ENCODE measurements at regions not wholly inside any gene's neighbourhood (a gene's known extent, or its start where the extent isn't known, plus 50 kb on each side); places are given as distances from the start of the nearest gene placed in this dataset.
A peak's percentile ranks its signal among the peaks of the same experiment; 100 is the strongest.

GRCh38 chr11:104705490-104706190 is 192.6 kb downstream of the CASP12 start:
- Histone ChIP-seq H3K36me3 (ENCODE audit: control insufficient read depth in 2 of 2, insufficient read depth in 2 of 2, low read length in 2 of 2) (no peaks in the 10 kb centered on the region), H3K27me3 (ENCODE audit: control insufficient read depth in 2 of 2, insufficient read depth in 2 of 2, low read length in 2 of 2) (no peaks in the 10 kb centered on the region), H3K9ac (ENCODE audit: low read depth in 1 of 2, low read length in 2 of 2) (peak overlapping the region in 1 of 2 donors; percentile 26), H3K4me3 (ENCODE audit: low read length in 2 of 2) (peak overlapping the region in 1 of 2 donors; percentile 20), H3K4me1 (ENCODE audit: control insufficient read depth in 2 of 2, insufficient read depth in 2 of 2, low read length in 2 of 2) (peaks cover 0 to 6% of the 10 kb centered on the region in 2 donors), H3K27ac (ENCODE audit: low read depth in 2 of 2, low read length in 2 of 2) (peak overlapping the region; percentile 57 to 68), H3K9me3 (ENCODE audit: control insufficient read depth in 2 of 2, low read length in 2 of 2) (no peaks in the 10 kb centered on the region)

GRCh38 chr11:104704888-104705287 is 193.4 kb downstream of the CASP12 start:
- Histone ChIP-seq H3K27ac (ENCODE audit: low read depth in 2 of 2, low read length in 2 of 2) (peak overlapping the region; percentile 57 to 68), H3K4me3 (ENCODE audit: low read length in 2 of 2) (peak overlapping the region in 1 of 2 donors; percentile 17), H3K27me3 (ENCODE audit: control insufficient read depth in 2 of 2, insufficient read depth in 2 of 2, low read length in 2 of 2) (no peaks in the 10 kb centered on the region), H3K36me3 (ENCODE audit: control insufficient read depth in 2 of 2, insufficient read depth in 2 of 2, low read length in 2 of 2) (no peaks in the 10 kb centered on the region), H3K9me3 (ENCODE audit: control insufficient read depth in 2 of 2, low read length in 2 of 2) (no peaks in the 10 kb centered on the region), H3K4me1 (ENCODE audit: control insufficient read depth in 2 of 2, insufficient read depth in 2 of 2, low read length in 2 of 2) (peaks cover 0 to 6% of the 10 kb centered on the region in 2 donors), H3K9ac (ENCODE audit: low read depth in 1 of 2, low read length in 2 of 2) (peak overlapping the region in 1 of 2 donors; percentile 10)

DNA sequence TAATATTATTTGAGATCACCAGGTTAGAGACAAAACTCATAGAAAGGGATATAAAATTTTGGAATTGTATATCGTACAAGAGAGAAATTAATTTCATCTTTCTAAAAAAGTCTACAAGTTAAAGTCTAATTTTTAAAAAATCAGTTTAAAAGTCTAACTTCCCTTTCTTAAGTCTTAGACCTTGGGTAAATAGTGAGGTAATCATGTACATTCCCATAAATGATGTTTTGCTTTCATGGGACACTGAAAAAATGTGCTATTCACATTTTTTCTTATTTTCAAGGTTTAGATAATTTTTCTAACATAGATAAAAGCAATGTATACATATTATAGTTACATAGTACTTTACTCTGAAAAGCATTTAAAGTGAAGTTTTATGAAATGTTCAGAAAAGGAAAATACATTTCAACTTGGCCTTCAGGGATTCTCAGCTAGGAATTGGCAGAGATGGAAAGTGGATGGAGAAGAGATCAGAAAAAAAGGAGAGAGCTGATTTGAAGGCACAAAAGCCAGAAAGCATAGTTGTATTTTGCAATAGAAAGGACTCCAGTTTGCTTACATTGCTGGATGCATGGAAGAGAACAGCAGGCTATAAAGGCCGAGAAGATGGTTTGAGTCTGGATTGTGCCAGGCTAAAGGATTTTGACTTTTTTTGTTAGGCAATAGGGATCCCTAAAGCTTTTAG is 194.0 kb downstream of the CASP12 start:
- peak overlapping the region in 1 of 2 donors; percentile 10 for H3K9ac ChIP-seq (ENCODE audit: low read depth in 1 of 2, low read length in 2 of 2)
- no peak overlapping the region for H3K4me3 ChIP-seq (ENCODE audit: low read length in 2 of 2)
- no peaks in the 10 kb centered on the region for H3K9me3 ChIP-seq (ENCODE audit: control insufficient read depth in 2 of 2, low read length in 2 of 2)
- peak overlapping the region; percentile 57 to 68 for H3K27ac ChIP-seq (ENCODE audit: low read depth in 2 of 2, low read length in 2 of 2)
- no peaks in the 10 kb centered on the region for H3K36me3 ChIP-seq (ENCODE audit: control insufficient read depth in 2 of 2, insufficient read depth in 2 of 2, low read length in 2 of 2)
- H3K27me3 ChIP-seq (ENCODE audit: control insufficient read depth in 2 of 2, insufficient read depth in 2 of 2, low read length in 2 of 2) = no peaks in the 10 kb centered on the region
- peaks cover 0 to 6% of the 10 kb centered on the region in 2 donors for H3K4me1 ChIP-seq (ENCODE audit: control insufficient read depth in 2 of 2, insufficient read depth in 2 of 2, low read length in 2 of 2)

DNA sequence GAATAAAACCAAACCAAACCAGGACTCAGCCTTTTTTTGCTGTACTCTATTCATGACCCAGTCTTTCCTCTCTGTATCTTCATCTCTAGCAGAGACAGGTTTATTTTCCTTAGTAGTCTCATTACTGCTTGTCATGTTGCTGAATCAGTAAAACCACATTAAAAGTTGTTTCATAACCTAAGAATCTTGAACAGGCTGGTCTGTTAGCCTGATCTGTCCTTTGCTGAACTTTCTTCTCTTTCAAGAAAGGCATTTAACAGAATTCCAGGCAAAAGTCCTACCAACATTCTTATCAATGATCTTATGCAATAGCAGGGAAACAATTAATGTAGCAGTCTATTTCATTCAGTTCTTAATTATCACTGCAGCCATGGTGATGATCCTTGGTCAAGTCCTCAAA is 197.7 kb downstream of the CASP12 start:
- H3K36me3 ChIP-seq (ENCODE audit: control insufficient read depth in 2 of 2, insufficient read depth in 2 of 2, low read length in 2 of 2) = no peaks in the 10 kb centered on the region
- no peaks in the 10 kb centered on the region for H3K9me3 ChIP-seq (ENCODE audit: control insufficient read depth in 2 of 2, low read length in 2 of 2)
- no peak overlapping the region for H3K9ac ChIP-seq (ENCODE audit: low read depth in 1 of 2, low read length in 2 of 2)
- no peaks in the 10 kb centered on the region for H3K27me3 ChIP-seq (ENCODE audit: control insufficient read depth in 2 of 2, insufficient read depth in 2 of 2, low read length in 2 of 2)
- H3K4me1 ChIP-seq (ENCODE audit: control insufficient read depth in 2 of 2, insufficient read depth in 2 of 2, low read length in 2 of 2) = peaks cover 0 to 6% of the 10 kb centered on the region in 2 donors
- no peak overlapping the region for H3K27ac ChIP-seq (ENCODE audit: low read depth in 2 of 2, low read length in 2 of 2)
- H3K4me3 ChIP-seq (ENCODE audit: low read length in 2 of 2) = no peak overlapping the region

GRCh38 chr11:104699981-104700380 is 198.3 kb downstream of the CASP12 start:
- Histone ChIP-seq H3K27ac (ENCODE audit: low read depth in 2 of 2, low read length in 2 of 2) (no peak overlapping the region), H3K4me1 (ENCODE audit: control insufficient read depth in 2 of 2, insufficient read depth in 2 of 2, low read length in 2 of 2) (peaks cover 0 to 6% of the 10 kb centered on the region in 2 donors), H3K9ac (ENCODE audit: low read depth in 1 of 2, low read length in 2 of 2) (no peak overlapping the region), H3K9me3 (ENCODE audit: control insufficient read depth in 2 of 2, low read length in 2 of 2) (no peaks in the 10 kb centered on the region), H3K36me3 (ENCODE audit: control insufficient read depth in 2 of 2, insufficient read depth in 2 of 2, low read length in 2 of 2) (no peaks in the 10 kb centered on the region), H3K4me3 (ENCODE audit: low read length in 2 of 2) (no peak overlapping the region), H3K27me3 (ENCODE audit: control insufficient read depth in 2 of 2, insufficient read depth in 2 of 2, low read length in 2 of 2) (no peaks in the 10 kb centered on the region)

- Histone ChIP-seq H3K9ac (ENCODE audit: low read depth in 1 of 2, low read length in 2 of 2) (no peak overlapping the region), H3K9me3 (ENCODE audit: control insufficient read depth in 2 of 2, low read length in 2 of 2) (no peaks in the 10 kb centered on the region), H3K36me3 (ENCODE audit: control insufficient read depth in 2 of 2, insufficient read depth in 2 of 2, low read length in 2 of 2) (no peaks in the 10 kb centered on the region), H3K4me3 (ENCODE audit: low read length in 2 of 2) (no peak overlapping the region), H3K27ac (ENCODE audit: low read depth in 2 of 2, low read length in 2 of 2) (no peak overlapping the region), H3K27me3 (ENCODE audit: control insufficient read depth in 2 of 2, insufficient read depth in 2 of 2, low read length in 2 of 2) (no peaks in the 10 kb centered on the region), H3K4me1 (ENCODE audit: control insufficient read depth in 2 of 2, insufficient read depth in 2 of 2, low read length in 2 of 2) (no peaks in the 10 kb centered on the region)
Measured at GRCh38 chr11:104695065-104695463, 203.2 kb downstream of the CASP12 start.

DNA sequence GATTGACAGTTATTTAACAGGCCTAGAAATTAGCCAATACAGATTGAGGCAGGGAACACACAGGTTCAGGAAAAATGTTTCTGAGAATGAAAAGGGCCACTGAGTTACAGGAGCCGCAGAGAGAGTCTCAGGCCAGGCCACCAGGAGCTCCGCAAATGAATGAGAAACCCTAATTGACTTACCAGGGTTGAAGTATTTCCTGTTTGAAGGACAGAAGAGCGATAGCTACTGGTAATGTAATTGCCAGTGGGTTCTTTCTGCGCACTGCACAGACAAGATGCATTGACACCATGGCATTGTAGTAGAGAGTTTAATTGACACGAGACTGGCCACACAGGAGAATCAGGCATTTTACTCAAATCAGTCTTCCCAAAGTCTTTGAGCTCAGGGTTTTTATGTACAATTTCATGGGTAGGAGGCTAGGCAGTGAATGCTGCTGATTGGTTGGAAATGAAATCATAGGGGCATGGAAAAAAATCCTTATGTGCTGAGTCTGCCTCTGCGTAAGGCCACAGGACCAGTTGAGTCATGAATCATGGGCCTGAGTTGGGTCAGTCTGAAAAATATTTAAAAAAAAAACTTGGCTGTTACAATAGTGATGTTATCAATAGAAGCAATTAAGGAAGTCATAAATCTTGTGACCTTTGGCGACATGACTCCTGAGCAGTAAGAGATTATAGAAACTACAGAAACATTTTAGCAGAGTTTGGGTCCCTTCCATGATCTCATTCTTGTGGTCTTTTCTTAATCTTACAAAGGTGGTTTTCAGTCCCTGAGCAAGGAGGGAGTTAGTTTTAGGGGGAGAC is 203.8 kb downstream of the CASP12 start:
- Histone ChIP-seq H3K27ac (ENCODE audit: low read depth in 2 of 2, low read length in 2 of 2) (no peak overlapping the region), H3K27me3 (ENCODE audit: control insufficient read depth in 2 of 2, insufficient read depth in 2 of 2, low read length in 2 of 2) (no peaks in the 10 kb centered on the region), H3K9me3 (ENCODE audit: control insufficient read depth in 2 of 2, low read length in 2 of 2) (no peaks in the 10 kb centered on the region), H3K36me3 (ENCODE audit: control insufficient read depth in 2 of 2, insufficient read depth in 2 of 2, low read length in 2 of 2) (no peaks in the 10 kb centered on the region), H3K4me3 (ENCODE audit: low read length in 2 of 2) (no peak overlapping the region), H3K9ac (ENCODE audit: low read depth in 1 of 2, low read length in 2 of 2) (no peak overlapping the region), H3K4me1 (ENCODE audit: control insufficient read depth in 2 of 2, insufficient read depth in 2 of 2, low read length in 2 of 2) (no peaks in the 10 kb centered on the region)

- no peaks in the 10 kb centered on the region for H3K27me3 ChIP-seq (ENCODE audit: control insufficient read depth in 2 of 2, insufficient read depth in 2 of 2, low read length in 2 of 2)
- no peak overlapping the region for H3K4me3 ChIP-seq (ENCODE audit: low read length in 2 of 2)
- H3K36me3 ChIP-seq (ENCODE audit: control insufficient read depth in 2 of 2, insufficient read depth in 2 of 2, low read length in 2 of 2) = no peaks in the 10 kb centered on the region
- H3K27ac ChIP-seq (ENCODE audit: low read depth in 2 of 2, low read length in 2 of 2) = no peak overlapping the region
- H3K9ac ChIP-seq (ENCODE audit: low read depth in 1 of 2, low read length in 2 of 2) = no peak overlapping the region
- no peaks in the 10 kb centered on the region for H3K4me1 ChIP-seq (ENCODE audit: control insufficient read depth in 2 of 2, insufficient read depth in 2 of 2, low read length in 2 of 2)
- no peaks in the 10 kb centered on the region for H3K9me3 ChIP-seq (ENCODE audit: control insufficient read depth in 2 of 2, low read length in 2 of 2)
Measured at GRCh38 chr11:104692751-104693150, 205.5 kb downstream of the CASP12 start.

DNA sequence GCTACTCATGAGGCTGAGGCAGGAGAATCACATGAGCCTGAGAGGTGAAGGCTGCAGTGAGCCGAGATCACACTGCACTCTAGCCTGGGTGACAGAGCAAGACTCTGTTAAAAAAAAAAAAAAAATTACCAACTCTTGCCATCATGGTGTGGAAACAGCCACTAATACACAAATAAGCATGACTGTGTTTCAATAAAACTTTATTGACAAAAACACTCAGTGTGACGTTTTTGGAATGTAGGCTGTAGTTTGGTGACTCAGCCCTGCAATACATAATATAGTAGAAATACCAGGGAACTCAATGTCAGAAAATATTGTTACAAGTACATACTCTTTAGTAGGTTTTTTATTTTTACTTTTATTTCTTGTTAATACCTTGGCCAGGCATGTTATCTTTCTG is 207.1 kb downstream of the CASP12 start:
- Histone ChIP-seq H3K27ac (ENCODE audit: low read depth in 2 of 2, low read length in 2 of 2) (no peak overlapping the region), H3K9ac (ENCODE audit: low read depth in 1 of 2, low read length in 2 of 2) (no peak overlapping the region), H3K4me1 (ENCODE audit: control insufficient read depth in 2 of 2, insufficient read depth in 2 of 2, low read length in 2 of 2) (no peaks in the 10 kb centered on the region), H3K9me3 (ENCODE audit: control insufficient read depth in 2 of 2, low read length in 2 of 2) (no peaks in the 10 kb centered on the region), H3K27me3 (ENCODE audit: control insufficient read depth in 2 of 2, insufficient read depth in 2 of 2, low read length in 2 of 2) (no peaks in the 10 kb centered on the region), H3K4me3 (ENCODE audit: low read length in 2 of 2) (no peak overlapping the region), H3K36me3 (ENCODE audit: control insufficient read depth in 2 of 2, insufficient read depth in 2 of 2, low read length in 2 of 2) (no peaks in the 10 kb centered on the region)

- Histone ChIP-seq H3K27ac (ENCODE audit: low read depth in 2 of 2, low read length in 2 of 2) (no peak overlapping the region), H3K36me3 (ENCODE audit: control insufficient read depth in 2 of 2, insufficient read depth in 2 of 2, low read length in 2 of 2) (no peaks in the 10 kb centered on the region), H3K4me3 (ENCODE audit: low read length in 2 of 2) (no peak overlapping the region), H3K9ac (ENCODE audit: low read depth in 1 of 2, low read length in 2 of 2) (no peak overlapping the region), H3K9me3 (ENCODE audit: control insufficient read depth in 2 of 2, low read length in 2 of 2) (no peaks in the 10 kb centered on the region), H3K4me1 (ENCODE audit: control insufficient read depth in 2 of 2, insufficient read depth in 2 of 2, low read length in 2 of 2) (no peaks in the 10 kb centered on the region), H3K27me3 (ENCODE audit: control insufficient read depth in 2 of 2, insufficient read depth in 2 of 2, low read length in 2 of 2) (no peaks in the 10 kb centered on the region)
Measured at GRCh38 chr11:104690241-104690640, 208.0 kb downstream of the CASP12 start.

Data from mucosa of rectum (tissue), 2 donors.